GM10248 (cell line): ENCODE measurements at regions not wholly inside any gene's neighbourhood (a gene's known extent, or its start where the extent isn't known, plus 50 kb on each side); places are given as distances from the start of the nearest gene placed in this dataset.
"Not testable (repeated sequence)": the region's sequence is repeated elsewhere in the genome, so short reads cannot be mapped to it uniquely, and the experiment has no call there.

Experiments used
- CTCF ChIA-PET: fragments of 300-600 bp; sonication (Branson Sonifier 250); formaldehyde crosslinking; extraction: SDS; loops from one replicate; lab custom pipeline; 2021; ENCODE audit warnings: antibody characterized with exemption; lab: Yijun Ruan, JAX
- POLR2A ChIA-PET: fragments of 350-650 bp; sonication (Branson Sonifier 250); formaldehyde crosslinking; extraction: SDS; loops from one replicate; lab custom pipeline; 2020; ENCODE audit warnings: antibody characterized with exemption; lab: Yijun Ruan, JAX
- DNase-seq: peaks from one replicate; pipeline ENCODE4 v3.0.0; 2012; ENCODE audit errors: extremely low spot score
- TF ChIP-seq, protein P1 (sequence below): IDR thresholded peaks from 2 replicates; pipeline ENCODE4 v1.5.1; 2012; ENCODE audit warnings: mild to moderate bottlenecking, low read depth; ENCODE audit errors: extremely low read depth, missing control alignments, control extremely low read depth

DNA sequence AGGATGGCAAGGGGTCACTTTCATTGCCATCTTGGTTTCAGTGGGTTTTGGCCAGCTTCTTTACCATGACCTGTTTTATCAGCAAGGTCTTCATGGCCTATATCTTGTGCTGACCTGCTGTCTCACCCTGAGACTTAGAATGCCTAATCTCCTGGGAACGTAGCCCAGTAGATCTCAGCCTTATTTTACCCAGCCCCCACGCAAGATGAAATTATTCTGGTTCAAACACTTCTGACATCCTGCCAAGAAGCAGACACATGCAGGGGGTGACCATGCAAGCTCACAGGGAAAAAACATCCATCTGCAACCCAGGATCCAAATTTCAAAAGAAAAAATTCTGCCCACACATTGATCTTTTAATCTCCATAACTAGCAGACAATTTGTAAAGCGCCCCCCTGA, 88.4 kb upstream of the EEPD1 start:
- ChIA-PET POLR2A (no interaction called here), CTCF (interaction anchor here (1.2 to 1.4 kb wide), 3 partner anchors 9 to 18 kb away, joined by 3 read pairs; no protein-coding TSS in a partner anchor)
- DNase-seq = no peak
- TF ChIP-seq, protein P1, sequence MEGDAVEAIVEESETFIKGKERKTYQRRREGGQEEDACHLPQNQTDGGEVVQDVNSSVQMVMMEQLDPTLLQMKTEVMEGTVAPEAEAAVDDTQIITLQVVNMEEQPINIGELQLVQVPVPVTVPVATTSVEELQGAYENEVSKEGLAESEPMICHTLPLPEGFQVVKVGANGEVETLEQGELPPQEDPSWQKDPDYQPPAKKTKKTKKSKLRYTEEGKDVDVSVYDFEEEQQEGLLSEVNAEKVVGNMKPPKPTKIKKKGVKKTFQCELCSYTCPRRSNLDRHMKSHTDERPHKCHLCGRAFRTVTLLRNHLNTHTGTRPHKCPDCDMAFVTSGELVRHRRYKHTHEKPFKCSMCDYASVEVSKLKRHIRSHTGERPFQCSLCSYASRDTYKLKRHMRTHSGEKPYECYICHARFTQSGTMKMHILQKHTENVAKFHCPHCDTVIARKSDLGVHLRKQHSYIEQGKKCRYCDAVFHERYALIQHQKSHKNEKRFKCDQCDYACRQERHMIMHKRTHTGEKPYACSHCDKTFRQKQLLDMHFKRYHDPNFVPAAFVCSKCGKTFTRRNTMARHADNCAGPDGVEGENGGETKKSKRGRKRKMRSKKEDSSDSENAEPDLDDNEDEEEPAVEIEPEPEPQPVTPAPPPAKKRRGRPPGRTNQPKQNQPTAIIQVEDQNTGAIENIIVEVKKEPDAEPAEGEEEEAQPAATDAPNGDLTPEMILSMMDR = no peak

GRCh38 chr7:36065563-36066342, 87.3 kb upstream of the EEPD1 start:
- CTCF ChIA-PET = interaction anchor here (1.2 to 1.4 kb wide), 4 partner anchors 8 to 224 kb away, joined by 3 to 4 read pairs (median 4); no protein-coding TSS in a partner anchor
- DNase-seq, POLR2A ChIA-PET: not testable (repeated sequence)

- TF ChIP-seq, protein P1 = no peak
- ChIA-PET CTCF (interaction anchor here (1.2 to 1.4 kb wide), 2 partner anchors 11 to 224 kb away, joined by 4 read pairs; no protein-coding TSS in a partner anchor), POLR2A (no interaction called here)
- no peak for DNase-seq
Observed at GRCh38 chr7:36066343-36066664, 86.8 kb upstream of the EEPD1 start.

DNA sequence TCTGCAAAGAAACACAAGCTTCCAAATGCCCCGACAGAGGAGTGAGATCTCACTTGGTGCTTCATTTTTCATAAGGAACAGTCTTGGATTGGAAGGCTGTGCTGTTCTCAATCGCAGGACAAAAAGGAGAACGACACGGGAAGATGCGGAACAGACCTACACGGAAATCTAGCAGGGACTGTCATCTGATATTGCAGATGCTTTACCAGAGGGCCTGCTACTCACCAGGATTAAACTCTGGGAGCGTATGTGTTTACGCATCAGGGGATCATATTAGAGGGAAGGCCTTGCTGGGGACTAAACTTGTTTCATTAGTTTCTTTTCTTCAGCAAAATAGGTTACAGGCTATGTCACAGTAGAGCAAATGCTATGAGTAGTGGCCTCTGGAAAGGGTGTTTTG, 82.8 kb upstream of the EEPD1 start:
- TF ChIP-seq, protein P1 = no peak
- ChIA-PET POLR2A (no interaction called here), CTCF (no interaction called here)
- no peak for DNase-seq

GRCh38 chr7:36071605-36072004, 81.4 kb upstream of the EEPD1 start:
- ChIA-PET POLR2A (no interaction called here), CTCF (no interaction called here)
- no peak for DNase-seq
- TF ChIP-seq, protein P1 = no peak

- DNase-seq = no peak
- POLR2A ChIA-PET = no interaction called here
- CTCF ChIA-PET = no interaction called here
- TF ChIP-seq, protein P1 = no peak
Observed at GRCh38 chr7:36072620-36073019, 80.4 kb upstream of the EEPD1 start.

- POLR2A ChIA-PET = no interaction called here
- TF ChIP-seq, protein P1 = no peak
Observed at GRCh38 chr7:36075561-36075960, 77.5 kb upstream of the EEPD1 start.

More at GRCh38 chr7:36075561-36075960, 77.5 kb upstream of the EEPD1 start:
- CTCF ChIA-PET = no interaction called here
- no peak for DNase-seq
